Thoracic aorta (tissue), 2 donors: ENCODE measurements at regions not wholly inside any gene's neighbourhood (a gene's known extent, or its start where the extent isn't known, plus 50 kb on each side); places are given as distances from the start of the nearest gene placed in this dataset.

Source experiments
- ATAC-seq: fragments of 150-250 bp; one replicate; pipeline ENCODE4 v1.8.0; 2017; ENCODE audit warnings: low read depth; ENCODE audit not compliant: insufficient number of reproducible peaks, low FRiP score
- DNase-seq: peaks from one replicate; pipeline ENCODE4 v3.0.0-alpha.2; 2020; ENCODE audit warnings: low spot score
- H3K27ac ChIP-seq, 2 donors: fragments of 200-600 bp; sonication (generic); 1 replicate in 1 of 2; 2 replicates in 1 of 2; pipeline ENCODE4 v1.5.1; 2016; ENCODE audit warnings: mild to moderate bottlenecking in 2 of 2, moderate library complexity in 2 of 2
- H3K27me3 ChIP-seq: fragments of 200-600 bp; sonication (generic); replicated peaks from 2 replicates; pipeline ENCODE4 v1.6.0; 2016; ENCODE audit warnings: mild to moderate bottlenecking; ENCODE audit not compliant: insufficient read depth
- H3K36me3 ChIP-seq: fragments of 200-600 bp; sonication (generic); one replicate; pipeline ENCODE4 v1.5.1; 2016
- H3K4me1 ChIP-seq, 2 donors: fragments of 200-600 bp; sonication (generic); 1 replicate in 1 of 2; 2 replicates in 1 of 2; pipeline versions ENCODE4 v1.5.1 to v1.6.0; 2016; ENCODE audit warnings: low read depth in 2 of 2, mild to moderate bottlenecking in 1 of 2; ENCODE audit not compliant: control insufficient read depth in 1 of 2
- H3K4me3 ChIP-seq: fragments of 200-600 bp; sonication (generic); 2 replicates; pipeline ENCODE4 v1.5.1; 2016; ENCODE audit warnings: mild to moderate bottlenecking
- H3K9me3 ChIP-seq: fragments of 200-600 bp; sonication (generic); 2 replicates; pipeline ENCODE4 v1.5.1; 2016
- TF ChIP-seq, protein P1 (sequence below): fragments of 200-600 bp; sonication (generic); IDR thresholded peaks from one replicate; pipeline ENCODE4 v1.5.1; 2019; ENCODE audit warnings: antibody characterized with exemption

DNA sequence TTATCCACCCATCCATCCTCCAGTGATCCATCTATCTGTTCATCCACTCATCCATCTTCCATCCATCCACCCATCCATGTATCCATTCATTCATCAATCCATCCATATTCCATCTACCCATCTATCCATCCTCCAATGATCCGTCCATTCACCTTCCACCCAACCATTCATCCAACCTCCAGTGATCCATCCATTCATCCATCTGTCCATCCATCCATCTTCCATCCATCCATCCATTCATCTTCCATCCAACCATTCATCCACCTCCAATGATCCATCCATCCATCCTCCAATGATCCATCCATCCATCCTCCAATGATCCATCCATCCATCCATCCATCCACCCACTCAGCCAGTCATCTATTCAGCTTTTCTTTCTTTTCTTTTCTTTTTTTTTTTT is 156.5 kb upstream of the WSCD1 start:
- DNase-seq (no peak), ATAC-seq (no peak)

DNA sequence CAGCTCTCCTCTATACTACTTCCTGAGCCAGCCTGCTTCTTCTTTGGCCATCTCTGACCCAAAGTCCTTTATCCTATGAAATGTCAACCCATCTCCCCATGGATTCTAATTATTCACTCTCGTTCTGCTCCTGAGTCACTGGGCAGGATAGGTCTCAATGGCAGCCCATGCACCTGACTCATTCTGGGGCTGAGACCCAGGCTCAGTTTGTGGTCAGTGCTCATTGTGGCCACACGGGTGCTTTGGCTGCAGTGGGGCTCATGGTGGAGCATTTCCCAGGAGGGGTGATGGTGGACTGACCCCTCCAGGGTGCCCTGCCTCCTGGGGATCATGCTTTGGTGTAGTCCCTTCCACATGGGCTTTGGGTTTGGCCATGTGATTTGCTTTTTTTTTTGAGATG is 154.8 kb upstream of the WSCD1 start:
- H3K36me3 ChIP-seq = no peaks in the 10 kb centered on the region
- ATAC-seq = no peak
- TF ChIP-seq, protein P1, sequence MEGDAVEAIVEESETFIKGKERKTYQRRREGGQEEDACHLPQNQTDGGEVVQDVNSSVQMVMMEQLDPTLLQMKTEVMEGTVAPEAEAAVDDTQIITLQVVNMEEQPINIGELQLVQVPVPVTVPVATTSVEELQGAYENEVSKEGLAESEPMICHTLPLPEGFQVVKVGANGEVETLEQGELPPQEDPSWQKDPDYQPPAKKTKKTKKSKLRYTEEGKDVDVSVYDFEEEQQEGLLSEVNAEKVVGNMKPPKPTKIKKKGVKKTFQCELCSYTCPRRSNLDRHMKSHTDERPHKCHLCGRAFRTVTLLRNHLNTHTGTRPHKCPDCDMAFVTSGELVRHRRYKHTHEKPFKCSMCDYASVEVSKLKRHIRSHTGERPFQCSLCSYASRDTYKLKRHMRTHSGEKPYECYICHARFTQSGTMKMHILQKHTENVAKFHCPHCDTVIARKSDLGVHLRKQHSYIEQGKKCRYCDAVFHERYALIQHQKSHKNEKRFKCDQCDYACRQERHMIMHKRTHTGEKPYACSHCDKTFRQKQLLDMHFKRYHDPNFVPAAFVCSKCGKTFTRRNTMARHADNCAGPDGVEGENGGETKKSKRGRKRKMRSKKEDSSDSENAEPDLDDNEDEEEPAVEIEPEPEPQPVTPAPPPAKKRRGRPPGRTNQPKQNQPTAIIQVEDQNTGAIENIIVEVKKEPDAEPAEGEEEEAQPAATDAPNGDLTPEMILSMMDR = no peak
- DNase-seq = no peak
- H3K9me3 ChIP-seq = no peaks in the 10 kb centered on the region
- no peaks in the 10 kb centered on the region for H3K4me1 ChIP-seq
- no peaks in the 10 kb centered on the region for H3K27me3 ChIP-seq
- H3K27ac ChIP-seq = no peak overlapping the region
- no peak overlapping the region for H3K4me3 ChIP-seq

More for the DNA sequence above, 156.5 kb upstream of the WSCD1 start:
- Histone ChIP-seq H3K9me3 (no peaks in the 10 kb centered on the region), H3K4me3 (no peak overlapping the region), H3K27me3 (no peaks in the 10 kb centered on the region), H3K4me1 (no peaks in the 10 kb centered on the region), H3K27ac (no peak overlapping the region), H3K36me3 (no peaks in the 10 kb centered on the region)
- TF ChIP-seq, protein P1 = no peak

GRCh38 chr17:5919089-5919488 is 151.1 kb upstream of the WSCD1 start:
- no peak for DNase-seq
- Histone ChIP-seq H3K36me3 (no peaks in the 10 kb centered on the region), H3K4me3 (no peak overlapping the region), H3K4me1 (no peaks in the 10 kb centered on the region), H3K27ac (no peak overlapping the region), H3K27me3 (no peaks in the 10 kb centered on the region), H3K9me3 (no peaks in the 10 kb centered on the region)
- TF ChIP-seq, protein P1 = no peak
- no peak for ATAC-seq

GRCh38 chr17:5921512-5922282 is 148.5 kb upstream of the WSCD1 start:
- TF ChIP-seq, protein P1 = no peak
- Histone ChIP-seq H3K4me3 (no peak overlapping the region), H3K4me1 (no peaks in the 10 kb centered on the region), H3K9me3 (no peaks in the 10 kb centered on the region), H3K27me3 (no peaks in the 10 kb centered on the region), H3K36me3 (no peaks in the 10 kb centered on the region), H3K27ac (no peak overlapping the region)
- ATAC-seq (no peak), DNase-seq (no peak)

- TF ChIP-seq, protein P1 = no peak
- Histone ChIP-seq H3K27me3 (no peaks in the 10 kb centered on the region), H3K27ac (no peak overlapping the region), H3K9me3 (no peaks in the 10 kb centered on the region), H3K4me3 (no peak overlapping the region), H3K4me1 (no peaks in the 10 kb centered on the region), H3K36me3 (no peaks in the 10 kb centered on the region)
- DNase-seq = no peak
- no peak for ATAC-seq
Measured at GRCh38 chr17:5922476-5922875, 147.7 kb upstream of the WSCD1 start.
